PFSK-1 (cell line): ENCODE measurements at regions not wholly inside any gene's neighbourhood (a gene's known extent, or its start where the extent isn't known, plus 50 kb on each side); places are given as distances from the start of the nearest gene placed in this dataset.

Source experiments
- POLR2AphosphoS5 ChIP-seq: IDR thresholded peaks from 2 replicates; pipeline ENCODE4 v1.6.1; 2012; ENCODE audit warnings: low read depth, mild to moderate bottlenecking, control low read depth, low read length, moderate library complexity
- REST ChIP-seq, 2 experiments: IDR thresholded peaks; 2 replicates each; pipeline versions ENCODE4 v1.6.1 to v1.8.0; 2011 to 2012; ENCODE audit warnings: low read depth in 2 of 2, low read length in 2 of 2, control low read depth in 1 of 2, inconsistent platforms in 1 of 2, mild to moderate bottlenecking in 1 of 2, moderate library complexity in 1 of 2; ENCODE audit not compliant: insufficient read depth in 1 of 2
- SIN3A ChIP-seq: IDR thresholded peaks from 2 replicates; pipeline ENCODE4 v1.6.1; 2012; ENCODE audit warnings: mild to moderate bottlenecking, low read length, moderate library complexity, borderline replicate concordance; ENCODE audit not compliant: insufficient read depth

- TF ChIP-seq REST (IDR thresholded peaks at IDR 0.05; ENCODE audit: insufficient read depth in 1 of 2, low read depth in 2 of 2, low read length in 2 of 2): no peak
- no peak for TF ChIP-seq SIN3A
- no peak for TF ChIP-seq POLR2AphosphoS5
Measured at GRCh38 chr6:6376845-6377244, 56.4 kb upstream of the F13A1 start.
